NCI-H226 (cell line): ENCODE measurements at regions not wholly inside any gene's neighbourhood (a gene's known extent, or its start where the extent isn't known, plus 50 kb on each side); places are given as distances from the start of the nearest gene placed in this dataset.
"Not testable (repeated sequence)": the region's sequence is repeated elsewhere in the genome, so short reads cannot be mapped to it uniquely, and the experiment has no call there.

Experiments used
- DNase-seq: peaks from one replicate; pipeline ENCODE4 v3.0.0-alpha.2; 2015

DNA sequence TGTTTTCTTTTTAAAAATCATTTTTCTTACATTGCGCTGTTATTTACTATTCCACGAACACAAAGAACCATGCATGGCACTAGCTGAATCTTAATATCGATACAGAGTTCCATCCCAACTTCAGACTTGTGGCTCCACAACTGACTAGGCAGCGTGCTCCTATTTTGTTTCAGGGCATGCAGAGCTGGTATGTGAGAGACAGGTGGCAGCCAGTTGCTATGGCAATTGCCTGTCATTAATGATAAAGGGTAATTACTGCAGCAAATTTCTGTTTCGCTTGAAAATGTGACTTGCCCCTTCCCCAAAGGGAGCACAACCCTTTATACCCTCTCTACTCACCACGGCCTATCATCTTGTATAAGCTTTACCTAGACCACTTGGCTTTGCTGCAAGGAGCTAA is 113.1 kb upstream of the G2E3 start:
- DNase-seq = no peak

DNA sequence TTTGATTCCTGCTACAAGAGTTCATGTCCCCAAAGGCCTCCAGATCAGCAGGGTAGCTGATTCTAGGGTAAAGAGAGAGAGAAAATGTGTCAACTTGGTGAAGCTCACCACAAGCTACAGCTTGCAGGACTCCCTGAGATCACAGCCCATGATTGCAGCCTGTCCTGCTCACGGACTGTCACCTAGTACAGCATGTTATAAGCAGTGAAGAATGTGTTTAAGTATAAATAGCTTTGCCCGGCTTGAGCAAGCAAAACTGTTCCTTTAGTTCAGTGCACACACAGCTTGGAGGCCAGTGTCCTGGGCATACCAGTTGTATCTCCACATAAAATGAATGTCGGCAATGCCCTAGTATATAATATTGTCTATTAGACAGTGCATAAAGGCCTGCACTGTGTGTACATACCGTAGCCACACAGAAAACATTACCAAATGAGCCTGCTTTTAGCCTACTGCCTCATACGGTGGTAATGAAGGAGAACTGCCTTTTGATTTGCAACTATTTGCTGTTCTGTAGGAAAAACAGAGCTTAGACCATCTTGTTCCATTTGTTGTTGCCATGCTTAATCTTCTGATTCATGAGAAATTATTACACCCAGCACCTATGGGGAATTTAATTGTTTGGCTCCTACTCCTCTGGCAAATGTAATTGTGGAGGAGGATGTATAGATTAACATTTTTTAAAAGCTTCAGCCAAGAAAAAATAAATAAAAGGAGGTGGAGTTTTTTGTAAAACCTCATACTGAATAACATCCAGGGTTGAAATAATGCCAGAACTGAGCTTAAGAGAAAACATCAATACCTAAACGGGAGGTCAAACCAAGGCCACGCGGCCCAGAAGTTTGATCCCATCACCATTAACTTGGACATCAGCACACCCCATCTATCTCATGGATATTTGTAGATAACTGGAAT is 108.1 kb upstream of the G2E3 start:
- no peak for DNase-seq

DNA sequence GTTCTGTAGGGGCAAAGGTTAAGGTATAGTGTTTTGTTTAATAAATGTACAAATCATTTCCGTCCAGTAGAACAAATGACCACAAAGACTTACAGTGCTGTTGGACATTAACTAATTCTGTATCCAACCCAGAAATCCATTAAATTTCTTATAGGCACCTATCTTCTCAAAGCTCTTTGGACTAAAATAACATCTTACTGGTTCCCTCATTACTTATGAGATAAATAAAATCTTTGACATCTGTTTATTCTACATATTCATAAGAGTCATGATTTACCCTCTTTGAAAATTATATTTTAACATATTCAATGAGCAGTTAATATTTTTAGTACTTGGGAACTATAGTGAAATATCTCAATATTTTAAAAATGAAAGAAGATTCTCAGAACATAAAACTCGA is 102.7 kb upstream of the G2E3 start:
- DNase-seq = no peak

DNA sequence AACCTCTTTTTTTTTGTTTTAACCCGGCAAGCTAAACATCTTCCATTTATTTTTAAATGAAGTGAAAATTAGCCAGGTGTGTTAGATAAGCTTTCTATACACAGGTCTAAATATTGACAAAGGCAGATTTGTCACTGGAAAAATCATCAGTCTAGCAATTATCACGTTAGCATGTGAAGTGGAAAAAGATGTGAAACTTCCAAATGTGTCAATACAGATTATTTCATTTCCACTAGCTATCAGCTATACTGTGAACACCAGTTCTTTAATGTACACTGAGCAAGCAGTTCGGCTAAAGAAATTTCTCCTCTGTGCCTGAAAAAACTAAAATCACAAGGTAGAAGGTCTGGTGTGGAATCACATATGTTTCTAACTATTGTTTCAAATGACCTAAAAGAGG is 96.6 kb upstream of the G2E3 start:
- no peak for DNase-seq

DNA sequence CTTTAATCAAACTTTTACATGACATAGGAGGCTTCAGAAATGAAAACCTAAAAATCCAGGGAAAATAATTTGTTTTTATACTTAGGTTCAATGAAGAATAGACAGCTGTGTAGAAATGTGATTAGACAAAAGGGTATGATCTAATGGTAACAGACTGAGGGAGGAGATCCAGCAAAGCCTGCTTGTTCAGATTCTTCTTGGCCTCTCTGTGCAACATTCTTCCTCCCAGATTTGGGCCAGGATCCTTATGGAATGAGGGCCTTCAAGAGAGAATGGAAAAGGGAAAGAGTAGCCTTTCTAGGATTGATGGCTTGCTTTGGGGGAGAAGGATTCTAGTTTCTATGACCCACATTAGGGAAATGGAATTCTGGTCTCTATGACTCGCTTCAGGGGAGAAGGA is 94.5 kb upstream of the G2E3 start:
- no peak for DNase-seq

DNA sequence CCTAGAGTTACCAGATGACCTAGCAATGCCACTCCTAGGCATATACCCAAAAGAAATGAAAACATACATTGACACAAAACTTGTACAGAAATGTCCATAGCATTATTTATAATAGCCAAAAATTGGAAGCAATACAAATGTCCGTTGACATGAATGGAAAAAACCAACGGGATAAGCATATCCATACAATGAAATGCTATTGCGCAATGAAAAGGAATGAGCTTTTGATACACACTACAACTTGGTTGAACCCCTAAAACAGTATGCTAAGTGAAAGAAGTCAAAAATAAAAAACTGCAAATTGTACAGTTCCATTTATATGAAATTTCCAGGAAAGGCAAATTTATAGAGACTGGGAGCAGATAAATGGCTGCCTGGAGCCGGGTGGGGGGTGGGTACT is 90.6 kb upstream of the G2E3 start:
- no peak for DNase-seq

DNA sequence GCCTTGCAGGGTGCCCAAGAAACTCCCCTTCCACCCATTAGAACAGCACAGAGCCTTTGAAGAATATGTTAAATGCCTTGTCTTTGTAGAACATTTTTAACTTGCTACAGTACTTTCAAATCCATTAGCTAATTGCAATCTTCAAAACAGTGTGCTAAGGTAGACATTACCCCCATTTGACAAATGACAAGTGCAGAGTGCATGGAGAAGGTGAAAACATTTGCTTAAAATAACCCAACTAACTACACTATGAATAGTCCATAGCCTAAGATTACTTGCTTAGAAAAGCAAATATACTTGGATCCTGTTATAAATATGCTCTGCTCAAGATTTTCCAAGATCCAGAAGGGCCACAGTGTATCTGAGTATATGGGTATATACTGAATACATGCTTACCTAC is 87.0 kb upstream of the G2E3 start:
- DNase-seq = no peak

DNA sequence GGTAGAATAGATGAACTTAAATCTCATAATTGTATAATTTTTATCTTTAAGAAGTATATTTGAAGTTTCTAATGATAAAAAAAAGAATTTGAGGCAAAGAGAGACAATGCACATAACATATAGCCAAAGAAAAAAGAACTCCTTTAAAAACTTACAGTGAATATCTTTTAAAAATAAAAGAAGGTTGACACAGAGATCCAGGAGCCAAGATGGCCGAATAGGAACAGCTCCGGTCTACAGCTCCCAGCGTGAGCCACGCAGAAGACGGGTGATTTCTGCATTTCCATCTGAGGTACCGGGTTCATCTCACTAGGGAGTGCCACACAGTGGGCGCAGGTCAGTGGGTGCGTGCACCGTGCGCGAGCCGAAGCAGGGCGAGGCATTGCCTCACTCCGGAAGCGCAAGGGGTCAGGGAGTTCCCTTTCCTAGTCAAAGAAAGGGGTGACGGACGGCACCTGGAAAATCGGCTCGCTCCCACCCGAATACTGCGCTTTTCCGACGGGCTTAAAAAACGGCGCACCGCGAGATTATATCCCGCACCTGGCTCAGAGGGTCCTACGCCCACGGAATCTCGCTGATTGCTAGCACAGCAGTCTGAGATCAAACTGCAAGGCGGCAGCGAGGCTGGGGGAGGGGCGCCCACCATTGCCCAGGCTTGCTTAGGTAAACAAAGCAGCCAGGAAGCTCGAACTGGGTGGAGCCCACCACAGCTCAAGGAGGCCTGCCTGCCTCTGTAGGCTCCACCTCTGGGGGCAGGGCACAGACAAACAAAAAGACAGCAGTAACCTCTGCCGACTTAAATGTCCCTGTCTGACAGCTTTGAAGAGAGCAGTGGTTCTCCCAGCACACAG is 84.9 kb upstream of the G2E3 start:
- DNase-seq = not testable (repeated sequence)

DNA sequence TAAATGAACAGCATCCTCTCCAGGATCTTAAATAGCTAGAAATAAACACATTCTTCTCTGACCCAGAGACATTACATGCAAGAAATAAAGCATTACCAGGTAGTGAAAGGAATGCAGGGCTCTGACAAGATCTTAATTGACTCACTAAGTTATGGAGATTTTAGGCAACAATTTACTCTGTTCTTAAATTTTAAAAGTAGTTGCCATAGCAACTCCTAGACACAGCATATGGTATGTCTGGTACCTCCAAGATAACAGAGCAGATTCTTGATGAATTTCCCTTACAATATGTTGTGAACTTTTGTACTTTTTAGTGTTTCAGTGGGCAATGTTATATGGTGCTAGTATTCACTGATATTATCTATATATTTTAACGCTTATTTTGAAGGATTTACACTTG is 76.7 kb upstream of the G2E3 start:
- DNase-seq = no peak

DNA sequence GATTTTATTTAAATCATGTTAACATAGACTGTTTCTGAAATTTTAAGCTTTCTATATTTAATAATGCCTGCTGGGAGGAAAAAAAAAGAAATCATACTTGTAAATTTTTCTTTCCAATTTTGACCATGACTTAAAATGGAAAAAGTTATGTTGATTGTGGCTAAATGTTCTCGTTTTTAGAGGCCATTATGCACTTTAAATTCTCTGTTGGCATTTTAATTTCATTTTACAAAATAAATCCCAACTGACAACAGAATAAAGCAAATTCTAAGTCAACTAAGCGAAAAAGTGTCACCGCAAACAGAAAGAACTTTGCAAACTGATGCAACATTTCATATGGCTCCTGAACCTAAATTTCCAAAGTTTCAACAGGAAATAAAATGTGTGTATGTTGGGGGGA is 74.8 kb upstream of the G2E3 start:
- DNase-seq = no peak

DNA sequence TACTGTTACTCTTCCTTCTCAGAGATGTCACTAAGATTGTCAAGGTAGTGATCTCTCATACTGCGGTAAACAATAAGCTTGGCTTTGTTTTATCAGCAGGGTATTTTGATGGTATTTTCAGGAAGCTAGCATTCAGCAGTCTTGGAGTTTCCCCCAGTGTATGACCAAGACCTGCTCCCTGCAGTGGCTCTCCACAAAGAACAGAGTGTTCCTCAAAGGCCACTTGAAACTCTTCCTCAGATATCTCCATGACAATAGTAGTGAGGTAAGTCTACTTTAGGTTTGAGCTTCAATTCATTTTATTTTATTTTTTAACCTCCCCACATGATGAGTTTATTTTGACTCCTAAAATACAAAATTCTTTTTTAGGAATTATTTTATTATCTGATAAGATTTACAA is 74.0 kb upstream of the G2E3 start:
- no peak for DNase-seq

DNA sequence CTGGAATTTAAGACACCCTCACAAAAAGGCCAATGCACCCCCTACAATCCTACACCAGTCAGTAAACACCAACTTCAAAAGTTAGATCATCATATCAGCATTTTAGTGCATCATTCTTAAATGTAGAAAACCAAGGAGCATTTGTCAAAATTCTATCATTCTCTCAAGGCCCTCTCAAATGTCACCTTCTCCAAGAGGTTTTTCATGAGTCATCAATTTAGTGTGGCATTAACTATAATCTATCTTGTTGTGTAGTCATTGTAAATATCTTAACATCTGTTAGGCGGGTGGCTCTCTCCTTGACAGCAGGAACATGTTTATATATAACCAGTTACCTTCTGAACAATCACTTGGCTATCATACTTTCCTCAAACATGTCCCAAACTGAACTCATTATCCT is 62.1 kb upstream of the G2E3 start:
- no peak for DNase-seq

DNA sequence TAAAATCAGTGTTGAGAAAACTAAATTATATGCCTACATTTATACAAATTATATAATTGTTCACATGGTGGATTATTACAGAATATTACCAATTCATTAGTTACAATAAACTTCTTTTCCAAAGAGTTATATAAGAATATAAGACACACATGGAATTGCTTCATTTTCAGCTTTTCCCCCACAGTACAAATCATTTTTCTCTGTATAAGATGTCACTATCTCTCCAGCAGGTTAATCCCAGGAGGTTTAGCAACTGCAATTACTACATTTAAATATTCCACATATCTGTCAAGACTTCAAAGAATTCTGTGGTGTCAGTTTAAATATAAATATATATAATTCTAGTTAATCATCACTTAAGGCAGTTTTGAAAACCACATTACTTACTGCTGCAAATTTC is 59.6 kb upstream of the G2E3 start:
- no peak for DNase-seq

DNA sequence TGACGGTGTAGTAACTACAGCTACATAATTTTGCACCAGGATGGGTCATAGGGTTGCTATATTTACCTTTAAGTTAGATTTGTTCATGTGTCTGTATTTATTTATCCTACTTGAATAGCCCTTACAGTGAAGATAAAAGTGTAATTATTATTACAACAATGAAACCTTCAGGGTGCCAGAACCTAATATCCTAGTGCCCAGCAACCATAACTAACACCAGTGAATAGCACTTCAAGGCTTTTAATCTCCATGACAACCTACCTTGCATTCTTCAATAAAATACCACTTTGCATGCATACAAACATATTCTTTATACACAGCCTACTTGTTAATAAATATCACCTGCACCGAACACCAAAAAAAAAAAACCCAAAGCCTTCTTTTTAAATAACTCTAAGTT is 58.7 kb upstream of the G2E3 start:
- no peak for DNase-seq

DNA sequence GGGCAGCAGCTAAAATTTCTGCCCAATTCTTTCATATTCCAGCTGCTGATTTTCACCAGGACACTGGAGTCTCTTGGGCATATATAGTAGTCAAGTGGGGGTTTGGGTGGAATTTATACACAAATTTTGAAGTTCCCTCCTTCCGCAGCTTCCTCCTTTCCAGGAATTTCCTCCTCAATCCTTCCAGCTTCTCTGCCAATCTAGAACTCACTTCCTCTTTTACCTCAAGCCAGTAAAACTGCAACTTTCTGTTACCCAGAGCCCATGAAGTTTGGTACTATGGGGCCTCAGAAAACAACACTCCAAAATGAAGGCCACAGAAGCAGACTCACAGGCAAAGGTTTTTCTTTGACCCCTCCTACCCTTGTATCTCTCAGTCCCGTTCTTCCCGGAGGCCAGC is 51.7 kb upstream of the G2E3 start:
- no peak for DNase-seq
